ENCODE measurements at regions not wholly inside any gene's neighbourhood (a gene's known extent, or its start where the extent isn't known, plus 50 kb on each side); places are given as distances from the start of the nearest gene placed in this dataset.

DNA sequence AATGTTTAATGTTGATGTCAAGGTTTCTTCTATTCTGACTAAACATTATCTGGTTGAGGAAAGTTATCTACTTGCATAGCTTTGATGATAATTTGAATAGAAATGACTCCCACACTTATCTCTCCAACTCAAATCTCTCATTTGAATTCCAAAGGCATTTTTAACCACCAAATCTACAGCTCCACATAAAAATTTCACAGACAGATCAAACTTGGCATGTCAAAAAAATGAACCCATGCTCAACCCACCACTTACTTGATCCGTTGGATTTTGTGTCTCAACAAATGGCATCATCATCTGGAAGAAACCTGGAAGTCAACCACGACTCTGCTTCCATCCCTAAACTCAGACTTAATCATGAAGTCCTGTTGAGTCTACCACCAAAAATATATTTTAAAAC is 1050.4 kb downstream of the EFNB2 start:
- TF ChIP-seq, protein P1, sequence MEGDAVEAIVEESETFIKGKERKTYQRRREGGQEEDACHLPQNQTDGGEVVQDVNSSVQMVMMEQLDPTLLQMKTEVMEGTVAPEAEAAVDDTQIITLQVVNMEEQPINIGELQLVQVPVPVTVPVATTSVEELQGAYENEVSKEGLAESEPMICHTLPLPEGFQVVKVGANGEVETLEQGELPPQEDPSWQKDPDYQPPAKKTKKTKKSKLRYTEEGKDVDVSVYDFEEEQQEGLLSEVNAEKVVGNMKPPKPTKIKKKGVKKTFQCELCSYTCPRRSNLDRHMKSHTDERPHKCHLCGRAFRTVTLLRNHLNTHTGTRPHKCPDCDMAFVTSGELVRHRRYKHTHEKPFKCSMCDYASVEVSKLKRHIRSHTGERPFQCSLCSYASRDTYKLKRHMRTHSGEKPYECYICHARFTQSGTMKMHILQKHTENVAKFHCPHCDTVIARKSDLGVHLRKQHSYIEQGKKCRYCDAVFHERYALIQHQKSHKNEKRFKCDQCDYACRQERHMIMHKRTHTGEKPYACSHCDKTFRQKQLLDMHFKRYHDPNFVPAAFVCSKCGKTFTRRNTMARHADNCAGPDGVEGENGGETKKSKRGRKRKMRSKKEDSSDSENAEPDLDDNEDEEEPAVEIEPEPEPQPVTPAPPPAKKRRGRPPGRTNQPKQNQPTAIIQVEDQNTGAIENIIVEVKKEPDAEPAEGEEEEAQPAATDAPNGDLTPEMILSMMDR (conservative IDR thresholded peaks at IDR 0.05; ENCODE audit: low read depth, low read length), result no peak
- TF ChIP-seq POLR2A (IDR thresholded peaks at IDR 0.05; ENCODE audit: low read depth, low read length) (no peak), RFX5 (IDR thresholded peaks at IDR 0.05; ENCODE audit: low read depth, low read length) (no peak), RCOR1 (IDR thresholded peaks at IDR 0.05; ENCODE audit: insufficient replicate concordance, low read length) (no peak), MAFK (IDR thresholded peaks at IDR 0.05; ENCODE audit: low read depth, low read length) (no peak), SMC3 (IDR thresholded peaks at IDR 0.05; ENCODE audit: low read depth, low read length) (no peak), RAD21 (IDR thresholded peaks at IDR 0.05; ENCODE audit: low read length) (no peak), MAZ (IDR thresholded peaks at IDR 0.05; ENCODE audit: borderline replicate concordance, low read depth, low read length) (no peak), FOS (IDR thresholded peaks at IDR 0.05; ENCODE audit: low read depth, low read length) (no peak), MXI1 (IDR thresholded peaks at IDR 0.05; ENCODE audit: borderline replicate concordance, low read depth, low read length) (no peak), BHLHE40 (IDR thresholded peaks at IDR 0.05; ENCODE audit: low read depth, low read length) (no peak)

All from IMR-90 (cell line).